Left ventricle myocardium superior (tissue), 1 donor: ENCODE measurements at regions not wholly inside any gene's neighbourhood (a gene's known extent, or its start where the extent isn't known, plus 50 kb on each side); places are given as distances from the start of the nearest gene placed in this dataset.

ENCODE experiments used
- ATAC-seq: fragments of 200-7000 bp; cut with Tn5 transposase; one replicate; pipeline ENCODE4 v1.9.1; 2020; ENCODE audit warnings: mild to moderate bottlenecking, moderate library complexity
- DNase-seq: peaks from one replicate; pipeline ENCODE4 v3.0.0-alpha.2; 2020
- intact Hi-C: fragments of 100-400 bp; cut with micrococcal nuclease; formaldehyde crosslinking; loops from one replicate; pipeline ENCODE4 v1.11.0; 2022
- donor health status: DM: no; HTN: yes; CAD: no; lungs with severe emphysema.

- intact Hi-C loops = no loop called here
- ATAC-seq = no peak
- no peak for DNase-seq
Measured at GRCh38 chr1:76759171-76759860, 108.0 kb upstream of the ST6GALNAC5 start.

GRCh38 chr1:76759950-76760349, 107.3 kb upstream of the ST6GALNAC5 start:
- intact Hi-C loops = no loop called here
- ATAC-seq = no peak
- DNase-seq = no peak

- no peak for DNase-seq
- intact Hi-C loops = no loop called here
- ATAC-seq = peak; percentile 14
Measured at GRCh38 chr1:76763738-76764137, 103.5 kb upstream of the ST6GALNAC5 start.

- DNase-seq = no peak
Measured at GRCh38 chr1:76764638-76765454, 102.4 kb upstream of the ST6GALNAC5 start.

GRCh38 chr1:76766381-76766780, 100.9 kb upstream of the ST6GALNAC5 start:
- ATAC-seq = no peak
- intact Hi-C loops = no loop called here
- no peak for DNase-seq

More at GRCh38 chr1:76764638-76765454, 102.4 kb upstream of the ST6GALNAC5 start:
- peak; percentile 82 for ATAC-seq
- intact Hi-C loops = no loop called here

- no peak for ATAC-seq
- DNase-seq = no peak
- intact Hi-C loops = no loop called here
Measured at GRCh38 chr1:76769911-76770310, 97.4 kb upstream of the ST6GALNAC5 start.

- no peak for ATAC-seq
- intact Hi-C loops = no loop called here
- no peak for DNase-seq
Measured at GRCh38 chr1:76770979-76771378, 96.3 kb upstream of the ST6GALNAC5 start.

- ATAC-seq (no peak), DNase-seq (no peak)
- intact Hi-C loops = no loop called here
Measured at GRCh38 chr1:76781447-76781846, 85.8 kb upstream of the ST6GALNAC5 start.

GRCh38 chr1:76782809-76783208, 84.5 kb upstream of the ST6GALNAC5 start:
- ATAC-seq = no peak
- DNase-seq = no peak
- intact Hi-C loops = no loop called here

GRCh38 chr1:76784502-76784901, 82.8 kb upstream of the ST6GALNAC5 start:
- DNase-seq (no peak), ATAC-seq (no peak)
- intact Hi-C loops = no loop called here

- intact Hi-C loops = no loop called here
- DNase-seq (no peak), ATAC-seq (no peak)
Measured at GRCh38 chr1:76786222-76786621, 81.1 kb upstream of the ST6GALNAC5 start.

- intact Hi-C loops = no loop called here
Measured at GRCh38 chr1:76793594-76793993, 73.7 kb upstream of the ST6GALNAC5 start.

GRCh38 chr1:76799700-76800099, 67.6 kb upstream of the ST6GALNAC5 start:
- intact Hi-C loops = no loop called here
- DNase-seq (no peak), ATAC-seq (no peak)

More at GRCh38 chr1:76793594-76793993, 73.7 kb upstream of the ST6GALNAC5 start:
- ATAC-seq (no peak), DNase-seq (no peak)

- ATAC-seq = no peak
- intact Hi-C loops = no loop called here
- DNase-seq = no peak
Measured at GRCh38 chr1:76802094-76802493, 65.2 kb upstream of the ST6GALNAC5 start.

GRCh38 chr1:76807543-76808260, 59.6 kb upstream of the ST6GALNAC5 start:
- DNase-seq (no peak), ATAC-seq (no peak)
- intact Hi-C loops = no loop called here
